WTC11 (cell line): ENCODE measurements at regions not wholly inside any gene's neighbourhood (a gene's known extent, or its start where the extent isn't known, plus 50 kb on each side); places are given as distances from the start of the nearest gene placed in this dataset.

Experiments
- TF ChIP-seq, protein P1 (sequence below): sonication (generic); formaldehyde crosslinking; IDR thresholded peaks from 2 replicates; pipeline ENCODE4 v1.8.1; 2023; ENCODE audit warnings: mild to moderate bottlenecking, missing genetic modification reagents, moderate library complexity
- TF ChIP-seq, protein P2 (sequence below): fragments of 200-600 bp; IDR thresholded peaks from 2 replicates; pipeline ENCODE4 v1.8.0; 2022; ENCODE audit warnings: antibody characterized with exemption
- TF ChIP-seq, protein P3 (sequence below): sonication (generic); formaldehyde crosslinking; IDR thresholded peaks from 2 replicates; pipeline ENCODE4 v1.8.1; 2022; ENCODE audit warnings: mild to moderate bottlenecking, missing genetic modification reagents, moderate library complexity, borderline replicate concordance
- TF ChIP-seq, protein P4 (sequence below): sonication (generic); formaldehyde crosslinking; IDR thresholded peaks from 2 replicates; pipeline ENCODE4 v1.8.1; 2023; ENCODE audit warnings: mild to moderate bottlenecking, moderate library complexity, missing genetic modification reagents

DNA sequence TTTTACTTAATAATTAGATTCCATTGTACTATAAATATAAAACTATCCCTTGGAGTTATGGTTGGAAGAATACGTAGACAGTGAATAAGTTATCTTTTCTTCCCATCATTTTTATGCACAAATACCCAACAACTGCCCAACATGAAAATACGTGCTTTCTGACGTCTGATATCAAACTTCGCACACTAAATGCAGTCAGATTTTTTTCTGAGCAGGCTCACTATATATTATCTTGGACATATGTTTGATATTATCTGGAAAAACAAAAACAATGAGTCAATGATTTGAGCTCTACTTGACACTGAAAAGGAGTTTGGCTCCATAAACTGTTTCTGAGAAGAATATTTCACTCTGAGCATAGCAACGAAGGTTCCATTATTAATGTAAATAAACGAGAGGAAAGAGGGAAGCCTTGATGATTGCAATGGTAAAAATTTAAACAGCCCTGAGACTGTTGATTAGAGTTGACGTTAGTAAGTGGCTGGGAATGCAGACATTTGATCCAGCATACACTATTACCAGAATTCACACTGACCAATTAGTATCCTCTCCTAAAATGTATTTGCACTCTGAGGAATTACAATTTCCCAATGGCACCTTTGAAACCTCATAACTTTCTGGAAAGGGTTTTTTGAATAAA is 1090.0 kb downstream of the EPHA7 start:
- TF ChIP-seq, protein P1, sequence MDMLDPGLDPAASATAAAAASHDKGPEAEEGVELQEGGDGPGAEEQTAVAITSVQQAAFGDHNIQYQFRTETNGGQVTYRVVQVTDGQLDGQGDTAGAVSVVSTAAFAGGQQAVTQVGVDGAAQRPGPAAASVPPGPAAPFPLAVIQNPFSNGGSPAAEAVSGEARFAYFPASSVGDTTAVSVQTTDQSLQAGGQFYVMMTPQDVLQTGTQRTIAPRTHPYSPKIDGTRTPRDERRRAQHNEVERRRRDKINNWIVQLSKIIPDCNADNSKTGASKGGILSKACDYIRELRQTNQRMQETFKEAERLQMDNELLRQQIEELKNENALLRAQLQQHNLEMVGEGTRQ (CRISPR knock-in tag), result no peak
- TF ChIP-seq, protein P2, sequence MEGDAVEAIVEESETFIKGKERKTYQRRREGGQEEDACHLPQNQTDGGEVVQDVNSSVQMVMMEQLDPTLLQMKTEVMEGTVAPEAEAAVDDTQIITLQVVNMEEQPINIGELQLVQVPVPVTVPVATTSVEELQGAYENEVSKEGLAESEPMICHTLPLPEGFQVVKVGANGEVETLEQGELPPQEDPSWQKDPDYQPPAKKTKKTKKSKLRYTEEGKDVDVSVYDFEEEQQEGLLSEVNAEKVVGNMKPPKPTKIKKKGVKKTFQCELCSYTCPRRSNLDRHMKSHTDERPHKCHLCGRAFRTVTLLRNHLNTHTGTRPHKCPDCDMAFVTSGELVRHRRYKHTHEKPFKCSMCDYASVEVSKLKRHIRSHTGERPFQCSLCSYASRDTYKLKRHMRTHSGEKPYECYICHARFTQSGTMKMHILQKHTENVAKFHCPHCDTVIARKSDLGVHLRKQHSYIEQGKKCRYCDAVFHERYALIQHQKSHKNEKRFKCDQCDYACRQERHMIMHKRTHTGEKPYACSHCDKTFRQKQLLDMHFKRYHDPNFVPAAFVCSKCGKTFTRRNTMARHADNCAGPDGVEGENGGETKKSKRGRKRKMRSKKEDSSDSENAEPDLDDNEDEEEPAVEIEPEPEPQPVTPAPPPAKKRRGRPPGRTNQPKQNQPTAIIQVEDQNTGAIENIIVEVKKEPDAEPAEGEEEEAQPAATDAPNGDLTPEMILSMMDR, result no peak
- TF ChIP-seq, protein P3, sequence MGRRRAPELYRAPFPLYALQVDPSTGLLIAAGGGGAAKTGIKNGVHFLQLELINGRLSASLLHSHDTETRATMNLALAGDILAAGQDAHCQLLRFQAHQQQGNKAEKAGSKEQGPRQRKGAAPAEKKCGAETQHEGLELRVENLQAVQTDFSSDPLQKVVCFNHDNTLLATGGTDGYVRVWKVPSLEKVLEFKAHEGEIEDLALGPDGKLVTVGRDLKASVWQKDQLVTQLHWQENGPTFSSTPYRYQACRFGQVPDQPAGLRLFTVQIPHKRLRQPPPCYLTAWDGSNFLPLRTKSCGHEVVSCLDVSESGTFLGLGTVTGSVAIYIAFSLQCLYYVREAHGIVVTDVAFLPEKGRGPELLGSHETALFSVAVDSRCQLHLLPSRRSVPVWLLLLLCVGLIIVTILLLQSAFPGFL (CRISPR knock-in tag), result no peak
- TF ChIP-seq, protein P4, sequence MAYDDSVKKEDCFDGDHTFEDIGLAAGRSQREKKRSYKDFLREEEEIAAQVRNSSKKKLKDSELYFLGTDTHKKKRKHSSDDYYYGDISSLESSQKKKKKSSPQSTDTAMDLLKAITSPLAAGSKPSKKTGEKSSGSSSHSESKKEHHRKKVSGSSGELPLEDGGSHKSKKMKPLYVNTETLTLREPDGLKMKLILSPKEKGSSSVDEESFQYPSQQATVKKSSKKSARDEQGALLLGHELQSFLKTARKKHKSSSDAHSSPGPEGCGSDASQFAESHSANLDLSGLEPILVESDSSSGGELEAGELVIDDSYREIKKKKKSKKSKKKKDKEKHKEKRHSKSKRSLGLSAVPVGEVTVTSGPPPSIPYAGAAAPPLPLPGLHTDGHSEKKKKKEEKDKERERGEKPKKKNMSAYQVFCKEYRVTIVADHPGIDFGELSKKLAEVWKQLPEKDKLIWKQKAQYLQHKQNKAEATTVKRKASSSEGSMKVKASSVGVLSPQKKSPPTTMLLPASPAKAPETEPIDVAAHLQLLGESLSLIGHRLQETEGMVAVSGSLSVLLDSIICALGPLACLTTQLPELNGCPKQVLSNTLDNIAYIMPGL, result no peak
